DMS 273 treated with DMSO at 0.1 percent for 48 hours (cell line): ENCODE measurements at regions not wholly inside any gene's neighbourhood (a gene's known extent, or its start where the extent isn't known, plus 50 kb on each side); places are given as distances from the start of the nearest gene placed in this dataset.

Experiments used
- DNase-seq: peaks from one replicate; lab custom pipeline; 2025; lab: John Stamatoyannopoulos, UW

DNA sequence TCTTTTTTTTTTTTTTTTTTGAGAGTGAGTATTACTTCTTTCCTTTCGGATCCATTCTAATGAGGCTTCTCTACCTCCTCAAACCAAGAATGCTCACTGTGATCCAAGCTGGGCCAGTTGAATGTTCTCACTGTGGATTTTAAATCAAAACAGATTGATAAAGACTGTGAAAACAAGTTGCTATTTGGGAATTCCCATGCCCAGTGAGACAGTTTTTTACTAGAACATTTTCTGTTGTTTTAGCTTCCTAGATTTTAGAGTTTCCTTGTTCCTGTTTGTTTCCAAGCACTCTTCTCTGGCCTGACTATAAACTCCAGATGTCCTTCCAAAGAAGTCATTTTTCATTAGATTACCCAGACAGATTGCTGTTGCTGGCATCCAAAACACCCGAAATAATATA, 60.1 kb upstream of the GALNT15 start:
- no peak for DNase-seq

DNA sequence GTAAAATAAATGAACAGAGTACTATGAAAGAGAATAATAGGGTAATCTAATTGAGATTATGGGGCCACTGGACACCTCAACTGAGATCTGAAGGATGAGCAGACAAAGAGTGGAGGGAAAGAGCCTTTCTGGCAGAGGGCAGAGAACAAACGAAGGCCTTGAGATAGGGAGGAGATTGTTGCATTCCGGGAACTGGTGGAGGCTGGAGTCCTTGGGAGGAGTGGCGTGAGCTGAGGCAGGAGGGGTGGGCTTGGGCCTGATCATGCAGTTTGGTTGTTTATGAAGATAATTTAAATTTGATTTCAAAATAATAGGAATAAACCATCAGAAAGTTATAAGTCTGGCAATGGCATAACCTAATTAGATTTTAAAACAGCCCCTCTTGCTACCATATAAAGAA, 59.5 kb upstream of the GALNT15 start:
- DNase-seq = no peak

DNA sequence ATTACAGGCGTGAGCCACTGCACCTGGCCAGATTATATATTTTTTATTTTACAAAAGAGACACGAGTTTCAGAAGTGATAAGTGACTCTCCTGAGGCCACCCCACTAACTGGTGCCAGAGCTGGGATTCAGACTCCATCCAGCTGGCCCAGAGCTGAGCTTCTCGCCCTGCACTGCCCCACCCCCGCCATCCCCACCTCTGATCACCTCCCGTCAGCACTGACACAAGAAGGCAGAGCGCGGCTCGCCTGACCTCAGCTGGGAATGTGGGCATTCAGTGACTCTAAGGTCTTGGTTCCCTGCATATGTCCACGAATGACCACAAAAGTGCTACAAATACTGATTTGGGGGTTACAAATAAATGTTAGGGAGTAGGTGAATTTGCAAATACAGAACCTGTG, 56.1 kb upstream of the GALNT15 start:
- no peak for DNase-seq

DNA sequence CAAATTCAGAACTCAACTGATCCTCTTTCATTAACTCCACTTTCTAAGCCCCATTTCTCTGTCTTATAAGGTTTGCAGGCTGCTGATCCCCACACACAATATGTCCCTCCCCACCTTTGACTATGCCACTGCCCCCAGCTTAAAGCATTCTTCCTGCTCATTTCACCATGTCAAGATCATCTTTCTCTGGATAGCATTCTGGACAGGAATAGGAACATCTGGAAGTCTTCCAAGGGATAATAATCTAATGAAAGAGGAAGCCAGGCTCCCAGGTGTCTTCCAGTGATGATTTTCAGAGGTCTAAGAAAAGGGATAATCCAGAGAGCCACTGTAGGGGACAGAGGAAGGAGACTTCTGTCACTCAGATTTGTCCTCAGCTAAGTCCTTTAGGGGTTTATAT, 54.6 kb upstream of the GALNT15 start:
- DNase-seq = no peak

DNA sequence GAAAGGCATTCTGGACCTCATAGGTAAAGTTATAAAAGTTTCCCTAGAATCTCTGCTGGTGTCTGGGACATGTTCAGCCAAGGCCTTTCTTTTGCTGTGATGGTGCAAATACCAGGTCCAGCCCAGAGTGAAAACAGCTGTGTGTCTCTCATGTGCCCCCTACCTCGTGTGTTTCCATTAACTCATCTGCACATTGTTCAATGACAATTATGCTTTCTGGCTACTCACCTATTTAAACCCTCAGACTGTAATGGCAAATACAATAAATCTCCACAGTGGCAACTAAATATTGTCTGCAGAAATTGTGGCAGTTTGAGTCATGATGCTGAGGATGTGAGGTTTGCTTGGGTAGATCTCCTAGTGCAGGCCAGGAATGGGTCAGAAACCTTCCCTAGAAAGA, 53.1 kb upstream of the GALNT15 start:
- no peak for DNase-seq

DNA sequence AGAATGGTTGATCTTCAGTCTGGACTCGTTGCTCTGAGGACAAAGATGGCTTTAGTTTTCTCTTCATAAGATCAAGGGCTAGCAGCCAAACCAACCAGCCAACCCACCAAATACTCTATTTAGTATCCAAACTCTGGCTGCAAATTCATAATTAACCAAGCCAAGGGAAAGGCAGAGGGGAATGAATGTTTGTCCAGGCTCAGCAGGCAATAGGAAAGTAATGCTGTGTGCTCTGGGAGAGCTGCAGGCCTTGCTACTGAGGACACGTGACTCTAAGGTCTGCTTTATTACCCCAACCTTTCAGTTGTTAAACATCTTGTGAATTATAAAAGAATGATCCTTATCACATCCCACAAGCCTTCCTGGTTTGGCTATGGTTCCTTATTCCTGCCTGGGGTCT, 52.3 kb upstream of the GALNT15 start:
- no peak for DNase-seq

DNA sequence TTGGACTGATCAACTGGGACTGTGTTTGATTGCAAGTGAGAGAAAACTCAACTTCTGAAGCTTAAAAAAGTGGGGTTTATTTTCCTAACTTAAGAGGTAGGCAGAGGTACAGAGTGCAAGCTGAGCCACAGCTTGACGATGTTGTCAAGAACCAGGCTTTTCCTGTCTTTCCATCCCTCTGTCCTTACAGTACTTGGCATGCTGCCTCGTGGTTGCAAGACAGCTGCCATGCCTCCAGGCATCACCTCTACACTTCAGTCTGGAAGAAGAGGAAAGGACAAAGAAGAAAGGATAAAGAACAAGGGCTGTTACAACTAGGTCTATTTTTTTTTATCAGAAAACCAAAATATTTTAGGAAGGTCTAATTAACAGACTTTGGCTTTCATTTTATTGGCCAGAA, 51.8 kb upstream of the GALNT15 start:
- no peak for DNase-seq

DNA sequence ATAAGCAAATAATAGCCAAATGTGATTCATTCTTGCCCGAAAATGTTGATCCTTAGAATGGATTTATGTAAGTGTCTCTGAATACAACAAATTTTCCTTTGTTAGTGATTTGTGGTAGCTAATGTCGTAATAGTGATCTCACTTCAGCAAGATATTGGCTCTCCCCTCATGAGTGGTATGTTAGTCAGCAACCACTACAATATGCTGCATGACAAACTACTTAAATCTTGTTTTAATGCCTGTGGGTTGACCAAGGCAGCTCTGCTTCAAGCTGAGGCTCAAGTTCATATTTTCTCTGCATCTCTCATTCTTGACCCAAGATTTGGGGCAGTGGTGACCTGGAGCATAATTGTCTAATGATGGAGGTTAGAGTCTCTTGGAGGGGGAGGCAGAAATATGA, 49.8 kb upstream of the GALNT15 start:
- DNase-seq = no peak
